ENCODE measurements at regions not wholly inside any gene's neighbourhood (a gene's known extent, or its start where the extent isn't known, plus 50 kb on each side); places are given as distances from the start of the nearest gene placed in this dataset.

- 0% methylated on average over 1 of the region's 1 CpG for WGBS (ENCODE audit: insufficient coverage, low coverage, missing lambda C conversion rate)
- H3K4me2 ChIP-seq (ENCODE audit: insufficient read depth, low read length) = no peak overlapping the region
- no peaks in the 10 kb centered on the region for H3K36me3 ChIP-seq (ENCODE audit: control insufficient read depth, insufficient read depth, low read length)
- ChIA-PET POLR2A (no interaction called here), CTCF (ENCODE audit: low intra/inter-chr PET ratio) (no interaction called here)
- H3K79me2 ChIP-seq (ENCODE audit: control insufficient read depth, insufficient read depth, low read length) = no peaks in the 10 kb centered on the region
- no peak overlapping the region for H2AFZ ChIP-seq (ENCODE audit: low read depth, low read length)
- H3K27me3 ChIP-seq (ENCODE audit: control insufficient read depth in 2 of 2, insufficient read depth in 2 of 2, low read length in 2 of 2) = no peaks in the 10 kb centered on the region; a peak in 1 of 5 replicates
- no peaks in the 10 kb centered on the region for H3K9me1 ChIP-seq (ENCODE audit: control insufficient read depth, insufficient read depth, low read length)
- TF ChIP-seq FOXM1 (IDR thresholded peaks at IDR 0.05; ENCODE audit: low read depth) (no peak), FOXM1 (CRISPR knock-in tag; IDR thresholded peaks at IDR 0.05; ENCODE audit: low read depth) (no peak), TOE1 (IDR thresholded peaks at IDR 0.05; ENCODE audit: borderline replicate concordance) (no peak), TOE1 (CRISPR knock-in tag; IDR thresholded peaks at IDR 0.05; ENCODE audit: borderline replicate concordance, low read depth) (no peak), HDAC8 (tag; IDR thresholded peaks at IDR 0.05) (no peak), KHSRP (IDR thresholded peaks at IDR 0.05) (no peak)
- no peak for FAIRE-seq
- DNase-seq (ENCODE audit: extremely low read depth in 1 of 4, low spot score in 3 of 4) = no peak
- H3K4me1 ChIP-seq (replicated peaks in 1 of 2; ENCODE audit: control insufficient read depth in 2 of 2, insufficient read depth in 2 of 2, low read length in 2 of 2) = no peaks in the 10 kb centered on the region
- H3K9me3 ChIP-seq (replicated peaks; ENCODE audit: control insufficient read depth, insufficient read depth, low read depth, low read length) = no peaks in the 10 kb centered on the region
- no peaks in the 10 kb centered on the region for H4K20me1 ChIP-seq (replicated peaks; ENCODE audit: control insufficient read depth, insufficient read depth, low read length)
- intact Hi-C loops (cut with micrococcal nuclease) = no loop called here
- H3K9ac ChIP-seq (ENCODE audit: insufficient read depth in 1 of 2, low read depth in 2 of 2, low read length in 2 of 2) = no peak overlapping the region
- H3K4me3 ChIP-seq = no peak overlapping the region
- no peak for ATAC-seq
- in situ Hi-C loops (cut with MboI) = no loop called here
- no peak overlapping the region for H3K27ac ChIP-seq (ENCODE audit: extremely low read depth, low read depth, low read length)
- no TSS peak for BruUV-seq (replicated peaks)
These were observed 272.9 kb upstream of the DPH6 start for GRCh38 chr15:35818846-35819245.

GRCh38 chr15:35822153-35822552 lies 276.2 kb upstream of the DPH6 start:
- no peak overlapping the region for H2AFZ ChIP-seq (ENCODE audit: low read depth, low read length)
- H3K27ac ChIP-seq (ENCODE audit: extremely low read depth, low read depth, low read length) = no peak overlapping the region
- no peaks in the 10 kb centered on the region for H4K20me1 ChIP-seq (replicated peaks; ENCODE audit: control insufficient read depth, insufficient read depth, low read length)
- FAIRE-seq = no peak
- in situ Hi-C loops (cut with MboI) (no loop called here), intact Hi-C loops (cut with micrococcal nuclease) (no loop called here)
- no peak overlapping the region for H3K9ac ChIP-seq (ENCODE audit: insufficient read depth in 1 of 2, low read depth in 2 of 2, low read length in 2 of 2)
- H3K79me2 ChIP-seq (ENCODE audit: control insufficient read depth, insufficient read depth, low read length) = no peaks in the 10 kb centered on the region
- H3K4me3 ChIP-seq = no peak overlapping the region
- CTCF ChIA-PET (ENCODE audit: low intra/inter-chr PET ratio) = no interaction called here
- POLR2A ChIA-PET = no interaction called here
- H3K4me2 ChIP-seq (ENCODE audit: insufficient read depth, low read length) = no peak overlapping the region
- H3K9me1 ChIP-seq (ENCODE audit: control insufficient read depth, insufficient read depth, low read length) = no peaks in the 10 kb centered on the region
- BruUV-seq (replicated peaks) = no TSS peak
- no peak for DNase-seq (ENCODE audit: extremely low read depth in 1 of 4, low spot score in 3 of 4)
- no peaks in the 10 kb centered on the region for H3K9me3 ChIP-seq (replicated peaks; ENCODE audit: control insufficient read depth, insufficient read depth, low read depth, low read length)
- no peaks in the 10 kb centered on the region for H3K27me3 ChIP-seq (ENCODE audit: control insufficient read depth in 2 of 2, insufficient read depth in 2 of 2, low read length in 2 of 2)
- H3K4me1 ChIP-seq (replicated peaks in 1 of 2; ENCODE audit: control insufficient read depth in 2 of 2, insufficient read depth in 2 of 2, low read length in 2 of 2) = no peaks in the 10 kb centered on the region; a peak in 1 of 5 replicates
- ATAC-seq = no peak
- H3K36me3 ChIP-seq (ENCODE audit: control insufficient read depth, insufficient read depth, low read length) = no peaks in the 10 kb centered on the region
- TF ChIP-seq ESRRA (IDR thresholded peaks at IDR 0.05; ENCODE audit: borderline replicate concordance, low read depth) = no peak
- no peak for TF ChIP-seq ZNF584 (CRISPR knock-in tag; IDR thresholded peaks at IDR 0.05; ENCODE audit: low read depth)
- no peak for TF ChIP-seq EP300 (IDR thresholded peaks at IDR 0.05; ENCODE audit: low read length)
- no peak for TF ChIP-seq ZFP1 (CRISPR knock-in tag; IDR thresholded peaks at IDR 0.05)
- TF ChIP-seq MEF2D (tag; conservative IDR thresholded peaks at IDR 0.05; ENCODE audit: low read depth) = no peak
- TF ChIP-seq MITF (IDR thresholded peaks at IDR 0.05) = no peak
- no peak for TF ChIP-seq CLOCK (CRISPR knock-in tag; IDR thresholded peaks at IDR 0.05; ENCODE audit: borderline replicate concordance)
- no peak for TF ChIP-seq ZFPM2 (CRISPR knock-in tag; IDR thresholded peaks at IDR 0.05)
